ENCODE measurements at regions not wholly inside any gene's neighbourhood (a gene's known extent, or its start where the extent isn't known, plus 50 kb on each side); places are given as distances from the start of the nearest gene placed in this dataset.

DNA sequence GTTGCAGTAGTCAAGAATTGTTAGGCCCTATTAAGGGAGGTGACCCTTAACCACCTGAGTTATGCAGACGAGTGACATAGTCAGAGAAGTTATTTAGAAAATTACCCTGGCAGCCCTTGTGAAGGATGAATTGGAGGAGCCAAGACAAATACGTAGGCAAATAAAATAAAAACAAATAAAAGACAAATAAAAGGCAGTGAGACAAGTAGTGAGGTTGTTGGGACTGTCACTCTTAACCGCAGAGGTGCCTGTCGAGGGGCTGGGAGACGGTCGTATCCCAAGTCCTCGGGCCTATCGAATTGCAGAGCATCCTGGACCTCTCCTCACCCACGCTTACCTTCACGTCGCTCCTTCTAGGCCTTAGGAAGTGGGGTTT, 58.0 kb upstream of the ZC4H2 start:
- DNase-seq (ENCODE audit: low spot score): no peak
